HL-60 (cell line): ENCODE measurements at regions not wholly inside any gene's neighbourhood (a gene's known extent, or its start where the extent isn't known, plus 50 kb on each side); places are given as distances from the start of the nearest gene placed in this dataset.
"Not testable (repeated sequence)": the region's sequence is repeated elsewhere in the genome, so short reads cannot be mapped to it uniquely, and the experiment has no call there.

Experiments used
- DNase-seq, 2 experiments: peaks; one replicate each; pipeline ENCODE4 v3.0.0-alpha.2; 2010 to 2020; ENCODE audit warnings: low read depth in 1 of 2, low spot score in 1 of 2
- H3K27ac ChIP-seq: fragments of 250-450 bp; sonication (Bioruptor Pico); replicated peaks from 2 replicates; pipeline ENCODE4 v1.5.1; 2020; ENCODE audit warnings: mild to moderate bottlenecking, moderate library complexity
- H3K27me3 ChIP-seq: fragments of 250-450 bp; sonication (Bioruptor Pico); 2 replicates; pipeline ENCODE4 v1.5.1; 2021; ENCODE audit warnings: mild to moderate bottlenecking, moderate library complexity; ENCODE audit not compliant: insufficient read depth, poor library complexity, severe bottlenecking
- H3K4me3 ChIP-seq: replicated peaks from 2 replicates; pipeline ENCODE4 v1.5.1; 2011; ENCODE audit warnings: mild to moderate bottlenecking, control low read depth, low read length; ENCODE audit not compliant: insufficient read depth
- GABPA ChIP-seq: IDR thresholded peaks from 2 replicates; pipeline ENCODE4 v1.6.1; 2012; ENCODE audit warnings: low read depth
- POLR2AphosphoS5 ChIP-seq: IDR thresholded peaks from 2 replicates; pipeline ENCODE4 v1.6.1; 2012; ENCODE audit warnings: low read depth
- SPI1 ChIP-seq: IDR thresholded peaks from 2 replicates; pipeline ENCODE4 v1.6.1; 2012; ENCODE audit warnings: low read depth, mild to moderate bottlenecking, borderline replicate concordance
- TF ChIP-seq, protein P1 (sequence below): IDR thresholded peaks from one replicate; pipeline ENCODE4 v1.5.1; 2011; ENCODE audit warnings: low read length, control low read depth, inconsistent platforms; ENCODE audit not compliant: insufficient read depth
- TF ChIP-seq, protein P2 (sequence below): IDR thresholded peaks from 2 replicates; pipeline ENCODE4 v1.6.1; 2012; ENCODE audit warnings: low read depth; ENCODE audit not compliant: insufficient replicate concordance

DNA sequence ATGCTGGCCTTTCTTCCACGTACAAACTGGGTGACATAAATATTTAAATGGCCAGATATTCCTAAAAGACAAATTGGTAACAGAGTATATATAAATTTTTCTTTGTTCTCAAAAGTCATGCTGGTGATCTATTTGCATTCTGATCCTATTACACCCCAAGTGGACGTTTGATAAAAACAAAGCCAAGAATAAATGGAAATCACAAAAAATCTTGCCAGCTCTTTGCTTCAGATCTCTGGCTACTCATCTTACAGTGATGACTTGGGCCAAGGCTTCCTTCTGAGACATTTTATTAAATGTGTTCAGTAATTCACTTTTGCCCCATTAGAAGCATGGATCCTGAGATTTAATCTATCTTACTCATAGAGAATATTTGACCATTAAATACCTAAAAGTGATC is 444.3 kb upstream of the PIK3R1 start:
- Histone ChIP-seq H3K27ac (no peak overlapping the region), H3K27me3 (no peaks in the 10 kb centered on the region), H3K4me3 (no peak overlapping the region)
- DNase-seq: no peak
- TF ChIP-seq POLR2AphosphoS5: no peak
- TF ChIP-seq SPI1: no peak
- TF ChIP-seq, protein P1, sequence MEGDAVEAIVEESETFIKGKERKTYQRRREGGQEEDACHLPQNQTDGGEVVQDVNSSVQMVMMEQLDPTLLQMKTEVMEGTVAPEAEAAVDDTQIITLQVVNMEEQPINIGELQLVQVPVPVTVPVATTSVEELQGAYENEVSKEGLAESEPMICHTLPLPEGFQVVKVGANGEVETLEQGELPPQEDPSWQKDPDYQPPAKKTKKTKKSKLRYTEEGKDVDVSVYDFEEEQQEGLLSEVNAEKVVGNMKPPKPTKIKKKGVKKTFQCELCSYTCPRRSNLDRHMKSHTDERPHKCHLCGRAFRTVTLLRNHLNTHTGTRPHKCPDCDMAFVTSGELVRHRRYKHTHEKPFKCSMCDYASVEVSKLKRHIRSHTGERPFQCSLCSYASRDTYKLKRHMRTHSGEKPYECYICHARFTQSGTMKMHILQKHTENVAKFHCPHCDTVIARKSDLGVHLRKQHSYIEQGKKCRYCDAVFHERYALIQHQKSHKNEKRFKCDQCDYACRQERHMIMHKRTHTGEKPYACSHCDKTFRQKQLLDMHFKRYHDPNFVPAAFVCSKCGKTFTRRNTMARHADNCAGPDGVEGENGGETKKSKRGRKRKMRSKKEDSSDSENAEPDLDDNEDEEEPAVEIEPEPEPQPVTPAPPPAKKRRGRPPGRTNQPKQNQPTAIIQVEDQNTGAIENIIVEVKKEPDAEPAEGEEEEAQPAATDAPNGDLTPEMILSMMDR: no peak
- TF ChIP-seq, protein P2, sequence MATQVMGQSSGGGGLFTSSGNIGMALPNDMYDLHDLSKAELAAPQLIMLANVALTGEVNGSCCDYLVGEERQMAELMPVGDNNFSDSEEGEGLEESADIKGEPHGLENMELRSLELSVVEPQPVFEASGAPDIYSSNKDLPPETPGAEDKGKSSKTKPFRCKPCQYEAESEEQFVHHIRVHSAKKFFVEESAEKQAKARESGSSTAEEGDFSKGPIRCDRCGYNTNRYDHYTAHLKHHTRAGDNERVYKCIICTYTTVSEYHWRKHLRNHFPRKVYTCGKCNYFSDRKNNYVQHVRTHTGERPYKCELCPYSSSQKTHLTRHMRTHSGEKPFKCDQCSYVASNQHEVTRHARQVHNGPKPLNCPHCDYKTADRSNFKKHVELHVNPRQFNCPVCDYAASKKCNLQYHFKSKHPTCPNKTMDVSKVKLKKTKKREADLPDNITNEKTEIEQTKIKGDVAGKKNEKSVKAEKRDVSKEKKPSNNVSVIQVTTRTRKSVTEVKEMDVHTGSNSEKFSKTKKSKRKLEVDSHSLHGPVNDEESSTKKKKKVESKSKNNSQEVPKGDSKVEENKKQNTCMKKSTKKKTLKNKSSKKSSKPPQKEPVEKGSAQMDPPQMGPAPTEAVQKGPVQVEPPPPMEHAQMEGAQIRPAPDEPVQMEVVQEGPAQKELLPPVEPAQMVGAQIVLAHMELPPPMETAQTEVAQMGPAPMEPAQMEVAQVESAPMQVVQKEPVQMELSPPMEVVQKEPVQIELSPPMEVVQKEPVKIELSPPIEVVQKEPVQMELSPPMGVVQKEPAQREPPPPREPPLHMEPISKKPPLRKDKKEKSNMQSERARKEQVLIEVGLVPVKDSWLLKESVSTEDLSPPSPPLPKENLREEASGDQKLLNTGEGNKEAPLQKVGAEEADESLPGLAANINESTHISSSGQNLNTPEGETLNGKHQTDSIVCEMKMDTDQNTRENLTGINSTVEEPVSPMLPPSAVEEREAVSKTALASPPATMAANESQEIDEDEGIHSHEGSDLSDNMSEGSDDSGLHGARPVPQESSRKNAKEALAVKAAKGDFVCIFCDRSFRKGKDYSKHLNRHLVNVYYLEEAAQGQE: no peak
- TF ChIP-seq GABPA: no peak

DNA sequence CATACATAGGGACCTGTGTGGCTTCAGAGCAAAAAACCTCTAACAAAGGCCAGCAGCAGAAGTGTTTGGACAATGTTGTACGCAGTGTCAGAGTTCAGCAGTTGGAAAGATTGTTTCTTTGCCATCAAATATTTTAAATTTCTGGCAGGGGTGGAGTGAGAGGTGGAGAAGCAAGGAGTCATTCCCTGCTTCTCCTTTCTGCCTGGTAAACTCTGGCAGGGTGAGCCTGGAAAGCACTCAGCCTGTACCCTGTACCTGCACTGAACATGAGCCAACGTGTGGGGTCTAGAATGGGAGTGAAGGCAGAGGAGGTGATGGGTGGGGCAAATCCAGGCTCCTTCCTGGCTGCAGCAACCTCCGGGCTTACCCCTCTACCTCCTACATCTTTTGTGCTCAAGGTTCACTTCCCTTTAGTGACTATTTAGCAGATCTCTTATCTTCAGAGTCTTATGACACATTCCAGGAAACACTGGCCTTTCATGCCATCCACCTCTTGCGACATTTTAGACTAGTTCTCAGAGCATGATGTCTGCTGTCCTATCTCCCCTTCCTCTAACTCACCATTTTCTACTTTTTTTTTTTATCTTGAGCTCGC is 445.0 kb upstream of the PIK3R1 start:
- H3K27ac ChIP-seq: no peak overlapping the region
- peak; percentile 53 to 61 for DNase-seq
- H3K27me3 ChIP-seq: no peaks in the 10 kb centered on the region
- no peak for TF ChIP-seq POLR2AphosphoS5
- TF ChIP-seq, protein P1: no peak
- TF ChIP-seq, protein P2: no peak
- peak; percentile 60; the same call in 1 of the 2 replicates for TF ChIP-seq SPI1
- TF ChIP-seq GABPA: no peak
- H3K4me3 ChIP-seq: no peak overlapping the region

DNA sequence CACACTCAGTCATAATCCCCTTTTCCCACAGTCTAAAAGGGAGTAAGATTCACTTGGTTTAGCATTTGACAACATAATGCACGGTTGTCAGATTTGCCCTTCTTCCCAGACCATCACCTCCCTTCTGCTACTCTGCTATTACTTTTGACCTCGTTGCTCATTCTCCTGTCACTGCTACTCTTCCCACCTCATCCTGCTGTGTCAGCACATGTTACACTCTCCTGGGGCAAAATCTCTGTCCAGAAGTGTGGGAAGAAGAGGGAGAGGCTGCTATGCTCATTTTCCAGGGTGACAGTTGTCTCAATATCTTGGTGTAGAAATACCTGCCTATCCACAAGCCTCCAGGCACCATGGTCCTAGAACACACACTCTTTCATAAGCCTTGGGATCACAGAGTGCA is 449.9 kb upstream of the PIK3R1 start:
- TF ChIP-seq, protein P1: no peak
- no peak for TF ChIP-seq GABPA
- TF ChIP-seq SPI1: no peak
- TF ChIP-seq, protein P2: no peak
- no peak for TF ChIP-seq POLR2AphosphoS5
- no peak overlapping the region for H3K27ac ChIP-seq
- DNase-seq: no peak
- H3K27me3 ChIP-seq: no peaks in the 10 kb centered on the region
- H3K4me3 ChIP-seq: no peak overlapping the region

DNA sequence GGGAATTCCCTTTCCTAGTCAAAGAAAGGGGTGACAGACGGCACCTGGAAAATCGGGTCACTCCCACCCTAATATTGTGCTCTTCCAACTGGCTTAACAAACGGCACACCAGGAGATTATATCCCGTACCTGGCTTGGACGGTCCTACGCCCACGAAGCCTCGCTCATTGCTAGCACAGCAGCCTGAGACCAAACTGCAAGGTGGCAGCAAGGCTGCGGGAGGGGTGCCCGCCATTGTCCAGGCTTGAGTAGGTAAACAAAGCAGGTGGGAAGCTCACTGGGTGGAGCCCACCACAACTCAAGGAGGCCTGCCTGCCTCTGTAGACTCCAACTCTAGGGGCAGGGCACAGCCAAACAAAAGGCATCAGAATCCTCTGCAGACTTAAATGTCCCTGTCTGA is 457.8 kb upstream of the PIK3R1 start:
- H3K27ac ChIP-seq, H3K4me3 ChIP-seq, H3K27me3 ChIP-seq, DNase-seq: not testable (repeated sequence)
